CD14-positive monocyte (primary cell): ENCODE measurements at regions not wholly inside any gene's neighbourhood (a gene's known extent, or its start where the extent isn't known, plus 50 kb on each side); places are given as distances from the start of the nearest gene placed in this dataset.

ENCODE experiments used
- DNase-seq, 3 donors: peaks; one replicate each; pipeline ENCODE4 v3.0.0-alpha.2; 2011 to 2022
- H2AFZ ChIP-seq: 2 replicates; pipeline ENCODE4 v1.6.0; 2012; ENCODE audit warnings: mild to moderate bottlenecking, low read depth, low read length, inconsistent platforms; ENCODE audit not compliant: insufficient read depth, poor library complexity, severe bottlenecking
- H3K27ac ChIP-seq, 2 donors: 1 replicate in 1 of 2; 2 replicates in 1 of 2; pipeline ENCODE4 v1.5.1; 2012 to 2013; ENCODE audit warnings: low read length in 2 of 2, control low read depth in 1 of 2, inconsistent platforms in 1 of 2, low read depth in 1 of 2, mild to moderate bottlenecking in 1 of 2
- H3K27me3 ChIP-seq, 2 donors: one replicate each; pipeline versions ENCODE4 v1.6.0 to v1.6.1; 2011 to 2013; ENCODE audit warnings: low read length in 2 of 2; ENCODE audit not compliant: control insufficient read depth in 2 of 2, insufficient read depth in 2 of 2
- H3K36me3 ChIP-seq, 2 donors: replicated peaks in 1 of 2; 1 replicate in 1 of 2; 2 replicates in 1 of 2; pipeline versions ENCODE4 v1.5.1 to v1.6.1; 2012 to 2013; ENCODE audit warnings: low read length in 2 of 2, control low read depth in 1 of 2, inconsistent platforms in 1 of 2, mild to moderate bottlenecking in 1 of 2; ENCODE audit not compliant: insufficient read depth in 2 of 2, control insufficient read depth in 1 of 2
- H3K4me1 ChIP-seq, 2 donors: 1 replicate in 1 of 2; 2 replicates in 1 of 2; pipeline versions ENCODE4 v1.5.1 to v1.6.1; 2012 to 2013; ENCODE audit warnings: low read length in 2 of 2, control low read depth in 1 of 2, inconsistent platforms in 1 of 2, mild to moderate bottlenecking in 1 of 2, moderate library complexity in 1 of 2; ENCODE audit not compliant: insufficient read depth in 2 of 2, control insufficient read depth in 1 of 2
- H3K4me2 ChIP-seq: replicated peaks from 2 replicates; pipeline ENCODE3; 2012; ENCODE audit warnings: low read length, moderate library complexity, mild to moderate bottlenecking; ENCODE audit not compliant: poor library complexity, severe bottlenecking; ENCODE audit errors: extremely low read depth
- H3K4me3 ChIP-seq, 3 experiments: fragments of 200-600 bp in 1 of 3; sonication (generic) in 1 of 3; replicated peaks in 1 of 3; 1 replicate in 2 of 3; 2 replicates in 1 of 3; pipeline ENCODE4 v1.5.1; 2011 to 2013; ENCODE audit warnings: low read length in 3 of 3, mild to moderate bottlenecking in 3 of 3, control low read depth in 2 of 3, low read depth in 2 of 3, inconsistent platforms in 1 of 3, moderate library complexity in 1 of 3
- H3K79me2 ChIP-seq: 2 replicates; pipeline ENCODE4 v1.6.0; 2012; ENCODE audit warnings: mild to moderate bottlenecking, control low read depth, inconsistent platforms, low read length, moderate library complexity; ENCODE audit not compliant: insufficient read depth
- H3K9ac ChIP-seq: 2 replicates; pipeline ENCODE4 v1.6.0; 2017; ENCODE audit warnings: low read length, mild to moderate bottlenecking; ENCODE audit not compliant: insufficient read depth, poor library complexity, severe bottlenecking
- H3K9me3 ChIP-seq, 2 donors: replicated peaks in 1 of 2; 1 replicate in 1 of 2; 2 replicates in 1 of 2; pipeline versions ENCODE4 v1.5.1 to v1.6.1; 2012 to 2013; ENCODE audit warnings: low read length in 2 of 2, control low read depth in 1 of 2; ENCODE audit not compliant: control insufficient read depth in 1 of 2, insufficient read depth in 1 of 2
- H4K20me1 ChIP-seq: 2 replicates; pipeline ENCODE4 v1.6.0; 2012; ENCODE audit warnings: mild to moderate bottlenecking, low read length, control low read depth, moderate library complexity; ENCODE audit not compliant: insufficient read depth
- H3K27ac Mint-ChIP-seq, 7 donors: one replicate each; pipeline ENCODE4 v1.8.0; 2020; ENCODE audit warnings: mild to moderate bottlenecking in 7 of 7, mixed read lengths in 7 of 7, moderate library complexity in 6 of 7, inconsistent platforms in 2 of 7
- H3K27me3 Mint-ChIP-seq, 3 donors: one replicate each; pipeline ENCODE4 v1.8.0; 2021 to 2022; ENCODE audit warnings: low read depth in 3 of 3, mild to moderate bottlenecking in 3 of 3, mixed read lengths in 3 of 3, moderate library complexity in 3 of 3, inconsistent platforms in 1 of 3
- H3K36me3 Mint-ChIP-seq, 2 donors: one replicate each; pipeline ENCODE4 v1.8.0; 2020; ENCODE audit warnings: mixed read lengths in 2 of 2, inconsistent platforms in 1 of 2, mild to moderate bottlenecking in 1 of 2
- H3K4me1 Mint-ChIP-seq: one replicate; pipeline ENCODE4 v1.8.0; 2020; ENCODE audit warnings: mild to moderate bottlenecking, mixed read lengths
- H3K4me3 Mint-ChIP-seq, 2 donors: one replicate each; pipeline ENCODE4 v1.8.0; 2020; ENCODE audit warnings: mild to moderate bottlenecking in 2 of 2, mixed read lengths in 2 of 2, moderate library complexity in 1 of 2
- H3K9me3 Mint-ChIP-seq, 7 donors: one replicate each; pipeline ENCODE4 v1.8.0; 2020 to 2022; ENCODE audit warnings: mixed read lengths in 7 of 7, mild to moderate bottlenecking in 6 of 7, moderate library complexity in 6 of 7, inconsistent platforms in 2 of 7
- CTCF ChIP-seq: fragments of 200-600 bp; IDR thresholded peaks from one replicate; pipeline ENCODE4 v1.8.0; 2022; ENCODE audit warnings: antibody characterized with exemption, mild to moderate bottlenecking
- WGBS: methylation state at CpG from one replicate; pipeline ENCODE4 v1.1.5; 2013; ENCODE audit warnings: missing lambda C conversion rate; ENCODE audit not compliant: insufficient coverage; 5-methylcytosine and 5-hydroxymethylcytosine counted together
- intact Hi-C, 2 donors: fragments of 100-400 bp; cut with micrococcal nuclease; formaldehyde crosslinking; loops; one replicate each; pipeline versions ENCODE4 v1.15.0 to v1.15.1; 2023

GRCh38 chr3:110227991-110228390 lies 843.6 kb upstream of the NECTIN3 start:
- peaks cover 0 to 8% of the 10 kb centered on the region in 2 donors for H3K9me3 ChIP-seq
- H3K79me2 ChIP-seq, result no peaks in the 10 kb centered on the region
- H3K27ac ChIP-seq, result no peak overlapping the region
- peaks cover 0 to 20% (median 3%) of the 10 kb centered on the region in 7 donors for H3K9me3 Mint-ChIP-seq
- no peak overlapping the region for H3K4me3 ChIP-seq
- no peak for TF ChIP-seq CTCF
- H3K27ac Mint-ChIP-seq, result no peak overlapping the region
- intact Hi-C loops, result no loop called here
- H3K36me3 Mint-ChIP-seq, result no peaks in the 10 kb centered on the region
- no peaks in the 10 kb centered on the region for H3K36me3 ChIP-seq
- WGBS, result 72% methylated on average over 2 of the region's 4 CpGs
- DNase-seq, result no peak
- H3K27me3 Mint-ChIP-seq, result peaks cover 0 to 3% (median 0%) of the 10 kb centered on the region in 3 donors
- no peaks in the 10 kb centered on the region for H3K4me1 Mint-ChIP-seq
- H3K4me2 ChIP-seq, result no peak overlapping the region
- H3K9ac ChIP-seq, result no peak overlapping the region
- H4K20me1 ChIP-seq, result no peaks in the 10 kb centered on the region
- H2AFZ ChIP-seq, result no peak overlapping the region
- no peaks in the 10 kb centered on the region for H3K27me3 ChIP-seq
- no peaks in the 10 kb centered on the region for H3K4me1 ChIP-seq
- no peak overlapping the region for H3K4me3 Mint-ChIP-seq

GRCh38 chr3:110234831-110235230 lies 836.8 kb upstream of the NECTIN3 start:
- Mint-ChIP-seq H3K36me3 (no peaks in the 10 kb centered on the region), H3K4me3 (no peak overlapping the region), H3K27ac (no peak overlapping the region), H3K4me1 (no peaks in the 10 kb centered on the region), H3K9me3 (peaks cover 0 to 11% (median 2%) of the 10 kb centered on the region in 7 donors), H3K27me3 (peaks cover 0 to 2% (median 2%) of the 10 kb centered on the region in 3 donors)
- no peak for TF ChIP-seq CTCF
- no peaks in the 10 kb centered on the region for H3K27me3 ChIP-seq
- no peaks in the 10 kb centered on the region for H3K36me3 ChIP-seq
- H3K79me2 ChIP-seq, result no peaks in the 10 kb centered on the region
- H4K20me1 ChIP-seq, result no peaks in the 10 kb centered on the region
- DNase-seq, result no peak
- H3K4me3 ChIP-seq, result no peak overlapping the region
- no peak overlapping the region for H3K4me2 ChIP-seq
- intact Hi-C loops, result no loop called here
- no peak overlapping the region for H2AFZ ChIP-seq
- no peak overlapping the region for H3K27ac ChIP-seq
- no peak overlapping the region for H3K9ac ChIP-seq
- peaks cover 0 to 2% of the 10 kb centered on the region in 2 donors for H3K9me3 ChIP-seq
- H3K4me1 ChIP-seq, result no peaks in the 10 kb centered on the region
- WGBS, result no CpG with 5 or more reads among the region's 4 CpGs
